Hematopoietic multipotent progenitor cell treated with erythropoietin and hydrocortisone succinate and interleukin-3 and kit ligand, for 15 days (in vitro differentiated cells): ENCODE measurements at regions not wholly inside any gene's neighbourhood (a gene's known extent, or its start where the extent isn't known, plus 50 kb on each side); places are given as distances from the start of the nearest gene placed in this dataset.
"Not testable (repeated sequence)": the region's sequence is repeated elsewhere in the genome, so short reads cannot be mapped to it uniquely, and the experiment has no call there.

Experiments
- DNase-seq: peaks from one replicate; pipeline ENCODE4 v3.0.0-alpha.2; 2015; ENCODE audit warnings: low spot score

GRCh38 chr16:87132361-87133014 is 184.7 kb downstream of the C16orf95 start:
- no peak for DNase-seq

GRCh38 chr16:87133112-87133850 is 183.9 kb downstream of the C16orf95 start:
- DNase-seq, result no peak

GRCh38 chr16:87133966-87134627 is 183.1 kb downstream of the C16orf95 start:
- DNase-seq, result no peak

- DNase-seq, result no peak
These were observed 182.6 kb downstream of the C16orf95 start for GRCh38 chr16:87134628-87134995.

GRCh38 chr16:87135246-87136030 is 181.8 kb downstream of the C16orf95 start:
- DNase-seq, result no peak

- DNase-seq, result no peak
These were observed 178.9 kb downstream of the C16orf95 start for GRCh38 chr16:87138316-87138715.

GRCh38 chr16:87138738-87139267 is 178.4 kb downstream of the C16orf95 start:
- no peak for DNase-seq

GRCh38 chr16:87140211-87141200 is 176.7 kb downstream of the C16orf95 start:
- no peak for DNase-seq

GRCh38 chr16:87141402-87141801 is 175.8 kb downstream of the C16orf95 start:
- no peak for DNase-seq

GRCh38 chr16:87143661-87144121 is 173.5 kb downstream of the C16orf95 start:
- DNase-seq, result no peak

- DNase-seq, result no peak
These were observed 173.0 kb downstream of the C16orf95 start for GRCh38 chr16:87144232-87144631.

- no peak for DNase-seq
These were observed 171.7 kb downstream of the C16orf95 start for GRCh38 chr16:87145181-87146176.

- DNase-seq, result no peak
These were observed 170.5 kb downstream of the C16orf95 start for GRCh38 chr16:87146676-87147075.

- DNase-seq, result no peak
These were observed 168.1 kb downstream of the C16orf95 start for GRCh38 chr16:87149051-87149450.

GRCh38 chr16:87150262-87150661 is 166.9 kb downstream of the C16orf95 start:
- no peak for DNase-seq

- no peak for DNase-seq
These were observed 166.4 kb downstream of the C16orf95 start for GRCh38 chr16:87150681-87151280.

GRCh38 chr16:87152221-87152755 is 164.9 kb downstream of the C16orf95 start:
- no peak for DNase-seq

GRCh38 chr16:87153326-87153725 is 163.9 kb downstream of the C16orf95 start:
- no peak for DNase-seq

GRCh38 chr16:87155315-87155714 is 161.9 kb downstream of the C16orf95 start:
- not testable (repeated sequence) for DNase-seq
